K562 (cell line): ENCODE measurements at regions not wholly inside any gene's neighbourhood (a gene's known extent, or its start where the extent isn't known, plus 50 kb on each side); places are given as distances from the start of the nearest gene placed in this dataset.

Experiments
- ATAC-seq: fragments of 200-7000 bp; cut with Tn5 transposase; 3 replicates; pipeline ENCODE4 v1.9.1; 2020; ENCODE audit warnings: moderate library complexity
- BruUV-seq: library from RNA; stranded (reverse); fragments of 400-500 nt; replicated peaks from 2 replicates; lab custom pipeline; 2021; lab: Mats Ljungman, UMichigan
- CTCF ChIA-PET: fragments of 300-600 bp; formaldehyde crosslinking; extraction: SDS; loops from one replicate; lab custom pipeline; 2021; ENCODE audit warnings: low intra/inter-chr PET ratio; lab: Yijun Ruan, JAX
- POLR2A ChIA-PET: fragments of 300-600, 350-650 bp; sonication (Branson Sonifier 250); formaldehyde crosslinking; extraction: SDS; loops from one replicate; lab custom pipeline; 2021; ENCODE audit warnings: antibody characterized with exemption, inconsistent platforms; lab: Yijun Ruan, JAX
- DNase-seq, 4 experiments: peaks; one replicate each; pipeline versions ENCODE4 v3.0.0 to v3.0.0-alpha.2; 2011 to 2018; ENCODE audit warnings: low spot score in 3 of 4, mixed read lengths in 3 of 4; ENCODE audit errors: extremely low read depth in 1 of 4
- FAIRE-seq: peaks from 2 replicates; lab custom pipeline; 2011; peaks lifted over from hg19 to GRCh38; lab: Jason Lieb, UNC
- H2AFZ ChIP-seq: 2 replicates; pipeline ENCODE4 v1.6.0; 2011; ENCODE audit warnings: low read depth, low read length, control low read depth, inconsistent platforms
- H3K27ac ChIP-seq: fragments of 200-600 bp; 3 replicates; pipeline ENCODE4 v1.8.0; 2011; ENCODE audit warnings: low read depth, mild to moderate bottlenecking, control low read depth, inconsistent platforms, low read length, moderate library complexity, mixed read lengths; ENCODE audit errors: extremely low read depth
- H3K27me3 ChIP-seq, 2 experiments: fragments of 300-600 bp in 1 of 2; 2 replicates in 1 of 2; 3 replicates in 1 of 2; pipeline versions ENCODE4 v1.6.0 to v1.8.0; 2011; ENCODE audit warnings: inconsistent platforms in 2 of 2, low read length in 2 of 2, mild to moderate bottlenecking in 1 of 2, mixed read lengths in 1 of 2, moderate library complexity in 1 of 2; ENCODE audit not compliant: control insufficient read depth in 2 of 2, insufficient read depth in 2 of 2
- H3K36me3 ChIP-seq: fragments of 300-600 bp; 3 replicates; pipeline ENCODE4 v1.8.0; 2011; ENCODE audit warnings: mild to moderate bottlenecking, low read length, inconsistent platforms; ENCODE audit not compliant: control insufficient read depth, insufficient read depth
- H3K4me1 ChIP-seq, 2 experiments: fragments of 200-600 bp in 1 of 2; replicated peaks in 1 of 2; 2 replicates in 1 of 2; 3 replicates in 1 of 2; pipeline versions ENCODE4 v1.5.1 to v1.8.0; 2011; ENCODE audit warnings: inconsistent platforms in 2 of 2, low read length in 2 of 2, mild to moderate bottlenecking in 1 of 2, mixed read lengths in 1 of 2, moderate library complexity in 1 of 2; ENCODE audit not compliant: control insufficient read depth in 2 of 2, insufficient read depth in 2 of 2
- H3K4me2 ChIP-seq: 2 replicates; pipeline ENCODE4 v1.6.1; 2011; ENCODE audit warnings: low read length, control low read depth, inconsistent platforms, mixed read lengths; ENCODE audit not compliant: insufficient read depth
- H3K4me3 ChIP-seq: fragments of 200-600 bp; sonication (generic), shearing (Covaris generic); 2 replicates; pipeline ENCODE4 v1.5.1; 2016; ENCODE audit warnings: control low read depth, inconsistent platforms
- H3K79me2 ChIP-seq: fragments of 200-600 bp; 3 replicates; pipeline ENCODE4 v1.8.0; 2011; ENCODE audit warnings: low read length, inconsistent platforms; ENCODE audit not compliant: control insufficient read depth, insufficient read depth
- H3K9ac ChIP-seq, 2 experiments: 2 replicates each; pipeline versions ENCODE4 v1.6.0 to v1.6.1; 2011; ENCODE audit warnings: low read depth in 2 of 2, low read length in 2 of 2, control low read depth in 1 of 2, inconsistent platforms in 1 of 2, mild to moderate bottlenecking in 1 of 2, mixed read lengths in 1 of 2; ENCODE audit not compliant: insufficient read depth in 1 of 2
- H3K9me1 ChIP-seq: one replicate; pipeline ENCODE4 v1.6.0; 2011; ENCODE audit warnings: inconsistent platforms, mild to moderate bottlenecking, low read length, moderate library complexity; ENCODE audit not compliant: control insufficient read depth, insufficient read depth
- H3K9me3 ChIP-seq: replicated peaks from 2 replicates; pipeline ENCODE4 v1.5.1; 2011; ENCODE audit warnings: low read depth, low read length, inconsistent platforms; ENCODE audit not compliant: control insufficient read depth, insufficient read depth
- H4K20me1 ChIP-seq: replicated peaks from 2 replicates; pipeline ENCODE4 v1.6.1; 2011; ENCODE audit warnings: low read length, inconsistent platforms, mixed read lengths; ENCODE audit not compliant: control insufficient read depth, insufficient read depth
- BCOR ChIP-seq: fragments of 450-650 bp; IDR thresholded peaks from 2 replicates; pipeline ENCODE4 v1.6.1; 2016
- BMI1 ChIP-seq: fragments of 150-350 bp; IDR thresholded peaks from 2 replicates; pipeline ENCODE4 v1.6.1; 2014; ENCODE audit warnings: low read length
- CEBPZ ChIP-seq: fragments of 150-350 bp; IDR thresholded peaks from 2 replicates; pipeline ENCODE4 v1.6.1; 2014; ENCODE audit warnings: low read depth, mild to moderate bottlenecking, low read length, borderline replicate concordance
- EGR1 ChIP-seq: fragments of 450-650 bp; conservative IDR thresholded peaks from 2 replicates; pipeline ENCODE4 v1.6.1; 2017; ENCODE audit warnings: mild to moderate bottlenecking
- EHMT2 ChIP-seq: fragments of 450-650 bp; IDR thresholded peaks from 2 replicates; pipeline ENCODE4 v1.6.1; 2018; ENCODE audit warnings: antibody characterized with exemption
- KDM1A ChIP-seq, 2 experiments: fragments of 450-650 bp; IDR thresholded peaks; 2 replicates each; pipeline ENCODE4 v1.6.1; 2016; ENCODE audit warnings: mild to moderate bottlenecking in 2 of 2
- PCBP1 ChIP-seq: fragments of 200-400 bp; formaldehyde crosslinking; IDR thresholded peaks from 2 replicates; pipeline ENCODE4 v1.6.1; 2018; ENCODE audit warnings: mild to moderate bottlenecking, low read depth, low read length; ENCODE audit not compliant: poor library complexity, severe bottlenecking
- RBM15 ChIP-seq: fragments of 200-400 bp; formaldehyde crosslinking; IDR thresholded peaks from 2 replicates; pipeline ENCODE4 v1.6.1; 2018; ENCODE audit warnings: mild to moderate bottlenecking, low read length, moderate library complexity; ENCODE audit not compliant: insufficient read depth
- SNAPC5 ChIP-seq: fragments of 250-450 bp; sonication (Bioruptor Pico); IDR thresholded peaks from 2 replicates; pipeline ENCODE4 v1.8.0; 2021; ENCODE audit warnings: moderate library complexity, mild to moderate bottlenecking, inconsistent platforms
- SOX6 ChIP-seq: fragments of 450-650 bp; IDR thresholded peaks from 2 replicates; pipeline ENCODE4 v1.6.1; 2014; ENCODE audit warnings: mild to moderate bottlenecking
- SREBF1 ChIP-seq: fragments of 150-350 bp; IDR thresholded peaks from 2 replicates; pipeline ENCODE4 v1.6.1; 2014; ENCODE audit warnings: antibody characterized with exemption, low read depth, low read length, borderline replicate concordance
- ZFP36 ChIP-seq: fragments of 150-350 bp; IDR thresholded peaks from 2 replicates; pipeline ENCODE4 v1.6.1; 2018; ENCODE audit warnings: low read length, low read depth; ENCODE audit not compliant: partially characterized antibody
- ZNF444 ChIP-seq: fragments of 250-450 bp; sonication (Bioruptor Pico); IDR thresholded peaks from 2 replicates; pipeline ENCODE4 v1.4.0; 2020; ENCODE audit warnings: mild to moderate bottlenecking, moderate library complexity
- WGBS: fragments of 100-300 bp; shearing (Covaris generic); methylation state at CpG from one replicate; pipeline ENCODE4 v1.1.6; 2016; ENCODE audit warnings: low coverage, mixed read lengths; ENCODE audit not compliant: insufficient coverage; ENCODE audit errors: missing lambda C conversion rate; 5-methylcytosine and 5-hydroxymethylcytosine counted together
- in situ Hi-C: fragments of 300-500 bp; cut with MboI; formaldehyde crosslinking; loops from 4 replicates; pipeline ENCODE4 v1.15.0; 2018; ENCODE audit warnings: inconsistent platforms, mixed read lengths
- intact Hi-C: fragments of 100-400 bp; cut with micrococcal nuclease; formaldehyde crosslinking; loops from 2 replicates; pipeline ENCODE4 v1.14.2; 2022
- TF ChIP-seq, protein P1 (sequence below): fragments of 450-650 bp; IDR thresholded peaks from 2 replicates; pipeline ENCODE4 v1.6.1; 2016; ENCODE audit warnings: low read depth, mild to moderate bottlenecking, moderate library complexity
- TF ChIP-seq, protein P2 (sequence below): fragments of 250-450 bp; sonication (Bioruptor Pico); IDR thresholded peaks from 2 replicates; pipeline ENCODE4 v1.8.0; 2022; ENCODE audit warnings: moderate library complexity, mild to moderate bottlenecking, inconsistent platforms

DNA sequence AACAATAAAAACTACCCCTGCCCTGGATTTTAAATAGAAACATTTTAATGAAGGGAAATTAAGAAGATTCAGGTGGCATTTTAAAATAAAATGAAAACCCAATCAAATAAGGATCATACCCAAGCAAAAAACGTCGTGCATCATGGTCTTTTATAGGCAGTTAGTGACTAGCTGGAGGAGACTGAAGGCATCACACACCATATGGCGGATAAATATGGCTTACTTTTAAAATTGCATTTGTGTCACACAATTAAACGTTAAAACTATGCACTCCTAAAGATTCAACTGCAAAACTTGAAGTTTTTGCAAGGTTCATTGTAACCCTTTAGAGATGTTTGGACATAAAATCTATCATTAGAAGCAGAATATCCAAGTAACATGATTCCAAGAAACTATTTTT is 200.1 kb upstream of the NRG3 start (continued):
- TF ChIP-seq, protein P1, sequence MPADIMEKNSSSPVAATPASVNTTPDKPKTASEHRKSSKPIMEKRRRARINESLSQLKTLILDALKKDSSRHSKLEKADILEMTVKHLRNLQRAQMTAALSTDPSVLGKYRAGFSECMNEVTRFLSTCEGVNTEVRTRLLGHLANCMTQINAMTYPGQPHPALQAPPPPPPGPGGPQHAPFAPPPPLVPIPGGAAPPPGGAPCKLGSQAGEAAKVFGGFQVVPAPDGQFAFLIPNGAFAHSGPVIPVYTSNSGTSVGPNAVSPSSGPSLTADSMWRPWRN: no peak
- no peak for TF ChIP-seq CEBPZ

- TF ChIP-seq EHMT2 (no peak), SOX6 (no peak), SREBF1 (no peak), BMI1 (no peak), KDM1A (IDR thresholded peaks at IDR 0.05) (no peak), SNAPC5 (CRISPR knock-in tag) (no peak), RBM15 (no peak), ZNF444 (CRISPR knock-in tag) (no peak), BCOR (no peak), PCBP1 (no peak), EGR1 (no peak), ZFP36 (no peak)
- TF ChIP-seq, protein P2, sequence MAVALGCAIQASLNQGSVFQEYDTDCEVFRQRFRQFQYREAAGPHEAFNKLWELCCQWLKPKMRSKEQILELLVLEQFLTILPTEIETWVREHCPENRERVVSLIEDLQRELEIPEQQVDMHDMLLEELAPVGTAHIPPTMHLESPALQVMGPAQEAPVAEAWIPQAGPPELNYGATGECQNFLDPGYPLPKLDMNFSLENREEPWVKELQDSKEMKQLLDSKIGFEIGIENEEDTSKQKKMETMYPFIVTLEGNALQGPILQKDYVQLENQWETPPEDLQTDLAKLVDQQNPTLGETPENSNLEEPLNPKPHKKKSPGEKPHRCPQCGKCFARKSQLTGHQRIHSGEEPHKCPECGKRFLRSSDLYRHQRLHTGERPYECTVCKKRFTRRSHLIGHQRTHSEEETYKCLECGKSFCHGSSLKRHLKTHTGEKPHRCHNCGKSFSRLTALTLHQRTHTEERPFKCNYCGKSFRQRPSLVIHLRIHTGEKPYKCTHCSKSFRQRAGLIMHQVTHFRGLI: no peak
- POLR2A ChIA-PET: no interaction called here
- no peak overlapping the region for H3K4me2 ChIP-seq
- no TSS peak for BruUV-seq
- H3K9me1 ChIP-seq: no peaks in the 10 kb centered on the region
- in situ Hi-C loops: no loop called here
- WGBS: 0% methylated on average over 1 of the region's 1 CpG
- H3K27me3 ChIP-seq: no peaks in the 10 kb centered on the region
- H3K9me3 ChIP-seq: no peaks in the 10 kb centered on the region; the same call in 1 of the 2 replicates
- CTCF ChIA-PET: no interaction called here
- H3K27ac ChIP-seq: no peak overlapping the region
- H3K36me3 ChIP-seq: no peaks in the 10 kb centered on the region
- FAIRE-seq (no peak), DNase-seq (no peak), ATAC-seq (no peak)
- no peaks in the 10 kb centered on the region for H3K79me2 ChIP-seq
- intact Hi-C loops: no loop called here
- H3K4me3 ChIP-seq: no peak overlapping the region
- H3K4me1 ChIP-seq: no peaks in the 10 kb centered on the region
- H4K20me1 ChIP-seq: no peaks in the 10 kb centered on the region
- no peak overlapping the region for H2AFZ ChIP-seq
- H3K9ac ChIP-seq: no peak overlapping the region
Observed at GRCh38 chr10:81679291-81679690, 195.7 kb upstream of the NRG3 start.
